HepG2 (cell line): ENCODE measurements at regions not wholly inside any gene's neighbourhood (a gene's known extent, or its start where the extent isn't known, plus 50 kb on each side); places are given as distances from the start of the nearest gene placed in this dataset.

Source experiments
- ATAC-seq: fragments of 200-7000 bp; cut with Tn5 transposase; 3 replicates; pipeline ENCODE4 v1.9.1; 2020; ENCODE audit warnings: mild to moderate bottlenecking, moderate library complexity
- BruUV-seq: library from RNA; stranded (reverse); fragments of 400-500 nt; replicated peaks from 2 replicates; lab custom pipeline; 2021; lab: Mats Ljungman, UMichigan
- CTCF ChIA-PET: fragments of 300-600 bp; formaldehyde crosslinking; extraction: SDS; loops from one replicate; lab custom pipeline; 2021; ENCODE audit warnings: low total read pairs, inconsistent platforms, low intra/inter-chr PET ratio; lab: Yijun Ruan, JAX
- POLR2A ChIA-PET: fragments of 350-600 bp; sonication (Branson Sonifier 250); formaldehyde crosslinking; loops from one replicate; lab custom pipeline; 2020; ENCODE audit warnings: antibody characterized with exemption, inconsistent platforms; lab: Yijun Ruan, JAX
- DNase-seq: peaks from one replicate; pipeline ENCODE4 v3.0.0-alpha.2; 2015; ENCODE audit warnings: low spot score
- FAIRE-seq: peaks from 3 replicates; lab custom pipeline; 2011; peaks lifted over from hg19 to GRCh38; lab: Jason Lieb, UNC
- H2AFZ ChIP-seq: one replicate; pipeline ENCODE4 v1.6.1; 2011; ENCODE audit warnings: low read length, inconsistent platforms
- H3K27ac ChIP-seq: fragments of 300-600 bp; 3 replicates; pipeline ENCODE4 v1.8.0; 2011; ENCODE audit warnings: mixed run types, mild to moderate bottlenecking, mixed read lengths, low read length, inconsistent platforms; ENCODE audit not compliant: insufficient read depth; ENCODE audit errors: extremely low read length
- H3K27me3 ChIP-seq, 2 experiments: fragments of 200-600 bp in 1 of 2; 2 replicates in 1 of 2; 3 replicates in 1 of 2; pipeline versions ENCODE4 v1.6.0 to v1.8.0; 2011; ENCODE audit warnings: low read length in 2 of 2, mild to moderate bottlenecking in 2 of 2, moderate library complexity in 2 of 2, inconsistent platforms in 1 of 2; ENCODE audit not compliant: insufficient read depth in 2 of 2, control insufficient read depth in 1 of 2
- H3K36me3 ChIP-seq, 2 experiments: fragments of 200-600 bp in 1 of 2; replicated peaks in 1 of 2; 2 replicates in 1 of 2; 3 replicates in 1 of 2; pipeline versions ENCODE4 v1.5.1 to v1.8.0; 2011; ENCODE audit warnings: low read length in 2 of 2, inconsistent platforms in 1 of 2; ENCODE audit not compliant: insufficient read depth in 2 of 2, control insufficient read depth in 1 of 2
- H3K4me1 ChIP-seq: 2 replicates; pipeline ENCODE4 v1.5.1; 2012; ENCODE audit warnings: low read length, inconsistent platforms; ENCODE audit not compliant: insufficient read depth
- H3K4me2 ChIP-seq: 2 replicates; pipeline ENCODE4 v1.6.0; 2011; ENCODE audit warnings: low read depth, low read length, inconsistent platforms
- H3K4me3 ChIP-seq, 3 experiments: fragments of 200-600 bp in 1 of 3; sonication (generic), shearing (Covaris generic) in 1 of 3; replicated peaks in 1 of 3; 2 replicates each; pipeline ENCODE4 v1.5.1; 2011 to 2016; ENCODE audit warnings: low read length in 3 of 3, inconsistent platforms in 2 of 3, low read depth in 2 of 3, mild to moderate bottlenecking in 2 of 3, control low read depth in 1 of 3, mixed read lengths in 1 of 3; ENCODE audit not compliant: insufficient read depth in 1 of 3
- H3K79me2 ChIP-seq: one replicate; pipeline ENCODE4 v1.6.1; 2011; ENCODE audit warnings: low read length, inconsistent platforms; ENCODE audit not compliant: insufficient read depth
- H3K9ac ChIP-seq: 2 replicates; pipeline ENCODE4 v1.6.0; 2011; ENCODE audit warnings: mild to moderate bottlenecking, low read depth, low read length, inconsistent platforms; ENCODE audit not compliant: insufficient read depth
- H3K9me3 ChIP-seq: 2 replicates; pipeline ENCODE4 v1.5.1; 2012; ENCODE audit warnings: mild to moderate bottlenecking, low read length
- H4K20me1 ChIP-seq: 2 replicates; pipeline ENCODE4 v1.6.0; 2011; ENCODE audit warnings: inconsistent platforms, mild to moderate bottlenecking, low read length, moderate library complexity; ENCODE audit not compliant: insufficient read depth
- ARNT ChIP-seq: fragments of 450-650 bp; IDR thresholded peaks from 2 replicates; pipeline ENCODE4 v1.6.1; 2017
- ARNTL ChIP-seq: sonication (generic); formaldehyde crosslinking; IDR thresholded peaks from 2 replicates; pipeline ENCODE4 v1.4.0; 2020; ENCODE audit warnings: mild to moderate bottlenecking, missing genetic modification reagents
- FOXJ3 ChIP-seq: sonication (generic); formaldehyde crosslinking; IDR thresholded peaks from 2 replicates; pipeline ENCODE4 v1.4.0; 2020; ENCODE audit warnings: missing genetic modification reagents, mild to moderate bottlenecking, borderline replicate concordance
- HDAC6 ChIP-seq: fragments of 200-600 bp; sonication (generic); IDR thresholded peaks from 2 replicates; pipeline ENCODE4 v1.7.0; 2017; ENCODE audit warnings: mild to moderate bottlenecking, antibody characterized with exemption, low read length, low read depth
- KLF15 ChIP-seq: sonication (generic); formaldehyde crosslinking; IDR thresholded peaks from 2 replicates; pipeline ENCODE4 v1.8.1; 2023; ENCODE audit warnings: borderline replicate concordance, mild to moderate bottlenecking, inconsistent platforms, missing genetic modification reagents, mixed read lengths
- PHF21A ChIP-seq: sonication (generic); formaldehyde crosslinking; IDR thresholded peaks from 2 replicates; pipeline ENCODE4 v1.5.0; 2020; ENCODE audit warnings: mild to moderate bottlenecking, missing genetic modification reagents
- SMAD1 ChIP-seq: sonication (generic); formaldehyde crosslinking; IDR thresholded peaks from 2 replicates; pipeline ENCODE4 v1.4.0; 2020; ENCODE audit warnings: missing genetic modification reagents, low read depth, mild to moderate bottlenecking, borderline replicate concordance
- SNRNP70 ChIP-seq: fragments of 200-400 bp; formaldehyde crosslinking; IDR thresholded peaks from 2 replicates; pipeline ENCODE4 v1.6.1; 2017; ENCODE audit warnings: mild to moderate bottlenecking, low read depth, low read length, moderate library complexity
- SOX5 ChIP-seq: IDR thresholded peaks from 2 replicates; pipeline ENCODE4 v1.6.1; 2016; ENCODE audit warnings: borderline replicate concordance
- ZNF136 ChIP-seq: sonication (generic); formaldehyde crosslinking; IDR thresholded peaks from 2 replicates; pipeline ENCODE4 v1.8.1; 2022; ENCODE audit warnings: low read depth, mild to moderate bottlenecking, moderate library complexity, missing genetic modification reagents
- ZNF207 ChIP-seq: fragments of 450-650 bp; IDR thresholded peaks from 2 replicates; pipeline ENCODE4 v1.6.1; 2016; ENCODE audit warnings: antibody characterized with exemption, borderline replicate concordance
- ZNF292 ChIP-seq: sonication (generic); formaldehyde crosslinking; IDR thresholded peaks from 2 replicates; pipeline ENCODE4 v1.8.1; 2022; ENCODE audit warnings: mild to moderate bottlenecking, low read depth, missing genetic modification reagents, borderline replicate concordance
- ZNF382 ChIP-seq: sonication (generic); formaldehyde crosslinking; IDR thresholded peaks from 2 replicates; pipeline ENCODE4 v1.5.0; 2020; ENCODE audit warnings: missing genetic modification reagents, mild to moderate bottlenecking, borderline replicate concordance
- ZNF720 ChIP-seq: sonication (generic); formaldehyde crosslinking; IDR thresholded peaks from 2 replicates; pipeline ENCODE4 v1.4.0; 2020; ENCODE audit warnings: missing genetic modification reagents
- ZZZ3 ChIP-seq: sonication (generic); formaldehyde crosslinking; IDR thresholded peaks from 2 replicates; pipeline ENCODE4 v1.4.0; 2020; ENCODE audit warnings: missing genetic modification reagents, mild to moderate bottlenecking, borderline replicate concordance
- whole genome bisulfite sequencing: methylation state at CpG from one replicate; pipeline ENCODE4 v1.1.6; 2017; ENCODE audit warnings: low lambda C conversion rate; 5-methylcytosine and 5-hydroxymethylcytosine counted together
- in situ Hi-C: cut with HindIII; loops from 2 replicates; pipeline ENCODE4 v1.10.0; 2017; ENCODE audit warnings: low pct_unique_long_range_greater_than_20kb; ENCODE audit not compliant: extremely low pct_ligation_motif_present
- intact Hi-C: fragments of 100-400 bp; cut with micrococcal nuclease; formaldehyde crosslinking; loops from one replicate; pipeline ENCODE4 v1.10.0; 2022; ENCODE audit not compliant: unreplicated experiment
- TF ChIP-seq, protein P1 (sequence below): sonication (generic); formaldehyde crosslinking; IDR thresholded peaks from 2 replicates; pipeline ENCODE4 v1.4.0; 2020; ENCODE audit warnings: mild to moderate bottlenecking, missing genetic modification reagents, borderline replicate concordance

DNA sequence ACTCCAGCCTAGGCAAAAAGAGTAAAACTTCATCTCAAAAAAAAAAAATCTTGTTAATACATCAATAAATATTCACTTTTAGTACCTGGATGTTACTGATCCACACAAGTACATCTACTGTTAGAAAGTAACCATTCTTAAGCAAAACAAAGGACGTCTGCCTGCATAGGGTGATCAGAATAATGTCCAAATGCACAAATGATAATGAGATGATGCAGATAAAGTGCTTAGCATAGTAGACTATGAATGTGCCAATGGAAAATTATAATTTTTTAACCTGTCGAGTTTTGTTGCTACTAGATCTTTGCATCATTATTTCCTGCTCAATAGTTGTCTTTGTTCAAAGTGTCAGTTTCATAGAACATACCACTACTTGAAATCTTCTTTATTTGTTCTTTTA, 109.6 kb upstream of the IMMP2L start:
- no TSS peak for BruUV-seq
- ChIA-PET CTCF (no interaction called here), POLR2A (no interaction called here)
- H3K79me2 ChIP-seq = no peaks in the 10 kb centered on the region
- no peaks in the 10 kb centered on the region for H3K36me3 ChIP-seq
- in situ Hi-C loops = no loop called here
- H4K20me1 ChIP-seq = no peaks in the 10 kb centered on the region
- H3K9me3 ChIP-seq = no peaks in the 10 kb centered on the region
- no peak overlapping the region for H3K4me3 ChIP-seq
- WGBS = 17% methylated on average over 2 of the region's 2 CpGs
- H3K4me1 ChIP-seq = no peaks in the 10 kb centered on the region
- ATAC-seq (no peak), FAIRE-seq (no peak), DNase-seq (no peak)
- H3K27me3 ChIP-seq = peaks cover 0 to 7% of the 10 kb centered on the region in 2 experiments; a peak in 1 of 5 replicates
- intact Hi-C loops = no loop called here
- H2AFZ ChIP-seq = no peak overlapping the region
- no peak for TF ChIP-seq FOXJ3 (CRISPR knock-in tag)
- TF ChIP-seq SNRNP70 = no peak
- no peak for TF ChIP-seq ARNT
- TF ChIP-seq ZNF207 = no peak
- TF ChIP-seq SMAD1 (CRISPR knock-in tag) = no peak
- H3K9ac ChIP-seq = no peak overlapping the region
- no peak overlapping the region for H3K4me2 ChIP-seq
- no peak overlapping the region for H3K27ac ChIP-seq

DNA sequence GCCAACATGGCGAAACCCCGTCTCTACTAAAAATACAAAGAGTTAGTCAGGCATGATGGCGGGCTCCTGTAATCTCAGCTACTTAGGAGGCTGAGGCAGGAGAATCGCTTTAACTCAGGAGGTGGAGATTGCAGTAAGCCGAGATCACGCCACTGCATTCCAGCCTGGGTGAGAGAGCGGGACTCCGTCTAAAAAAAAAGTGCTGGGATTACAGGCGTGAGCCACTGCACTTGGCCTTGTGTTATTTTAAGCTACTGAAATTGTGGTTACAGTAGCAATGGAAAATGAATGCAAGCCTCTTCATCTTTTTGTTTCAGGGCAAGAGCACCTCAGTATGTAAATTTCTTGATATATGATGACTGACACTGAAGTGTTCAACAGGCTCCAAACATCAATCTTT, 106.4 kb upstream of the IMMP2L start:
- DNase-seq (no peak), FAIRE-seq (no peak), ATAC-seq (no peak)
- Histone ChIP-seq H2AFZ (no peak overlapping the region), H3K9ac (no peak overlapping the region), H3K4me2 (no peak overlapping the region), H3K4me1 (no peaks in the 10 kb centered on the region), H3K4me3 (no peak overlapping the region), H3K36me3 (no peaks in the 10 kb centered on the region), H3K9me3 (no peaks in the 10 kb centered on the region), H3K79me2 (no peaks in the 10 kb centered on the region), H4K20me1 (no peaks in the 10 kb centered on the region), H3K27me3 (peaks cover 0 to 7% of the 10 kb centered on the region in 2 experiments; a peak in 1 of 5 replicates), H3K27ac (no peak overlapping the region)
- BruUV-seq = no TSS peak
- WGBS = 48% methylated on average over 9 of the region's 9 CpGs
- ChIA-PET POLR2A (no interaction called here), CTCF (no interaction called here)
- in situ Hi-C loops = no loop called here
- intact Hi-C loops = no loop called here
- TF ChIP-seq ZNF720 (CRISPR knock-in tag) = no peak
- TF ChIP-seq, protein P1, sequence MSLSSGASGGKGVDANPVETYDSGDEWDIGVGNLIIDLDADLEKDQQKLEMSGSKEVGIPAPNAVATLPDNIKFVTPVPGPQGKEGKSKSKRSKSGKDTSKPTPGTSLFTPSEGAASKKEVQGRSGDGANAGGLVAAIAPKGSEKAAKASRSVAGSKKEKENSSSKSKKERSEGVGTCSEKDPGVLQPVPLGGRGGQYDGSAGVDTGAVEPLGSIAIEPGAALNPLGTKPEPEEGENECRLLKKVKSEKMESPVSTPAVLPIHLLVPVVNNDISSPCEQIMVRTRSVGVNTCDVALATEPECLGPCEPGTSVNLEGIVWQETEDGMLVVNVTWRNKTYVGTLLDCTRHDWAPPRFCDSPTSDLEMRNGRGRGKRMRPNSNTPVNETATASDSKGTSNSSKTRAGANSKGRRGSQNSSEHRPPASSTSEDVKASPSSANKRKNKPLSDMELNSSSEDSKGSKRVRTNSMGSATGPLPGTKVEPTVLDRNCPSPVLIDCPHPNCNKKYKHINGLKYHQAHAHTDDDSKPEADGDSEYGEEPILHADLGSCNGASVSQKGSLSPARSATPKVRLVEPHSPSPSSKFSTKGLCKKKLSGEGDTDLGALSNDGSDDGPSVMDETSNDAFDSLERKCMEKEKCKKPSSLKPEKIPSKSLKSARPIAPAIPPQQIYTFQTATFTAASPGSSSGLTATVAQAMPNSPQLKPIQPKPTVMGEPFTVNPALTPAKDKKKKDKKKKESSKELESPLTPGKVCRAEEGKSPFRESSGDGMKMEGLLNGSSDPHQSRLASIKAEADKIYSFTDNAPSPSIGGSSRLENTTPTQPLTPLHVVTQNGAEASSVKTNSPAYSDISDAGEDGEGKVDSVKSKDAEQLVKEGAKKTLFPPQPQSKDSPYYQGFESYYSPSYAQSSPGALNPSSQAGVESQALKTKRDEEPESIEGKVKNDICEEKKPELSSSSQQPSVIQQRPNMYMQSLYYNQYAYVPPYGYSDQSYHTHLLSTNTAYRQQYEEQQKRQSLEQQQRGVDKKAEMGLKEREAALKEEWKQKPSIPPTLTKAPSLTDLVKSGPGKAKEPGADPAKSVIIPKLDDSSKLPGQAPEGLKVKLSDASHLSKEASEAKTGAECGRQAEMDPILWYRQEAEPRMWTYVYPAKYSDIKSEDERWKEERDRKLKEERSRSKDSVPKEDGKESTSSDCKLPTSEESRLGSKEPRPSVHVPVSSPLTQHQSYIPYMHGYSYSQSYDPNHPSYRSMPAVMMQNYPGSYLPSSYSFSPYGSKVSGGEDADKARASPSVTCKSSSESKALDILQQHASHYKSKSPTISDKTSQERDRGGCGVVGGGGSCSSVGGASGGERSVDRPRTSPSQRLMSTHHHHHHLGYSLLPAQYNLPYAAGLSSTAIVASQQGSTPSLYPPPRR (CRISPR knock-in tag) = no peak
- TF ChIP-seq ZNF136 (CRISPR knock-in tag) = no peak
- TF ChIP-seq ZNF292 = no peak
- no peak for TF ChIP-seq PHF21A (CRISPR knock-in tag)
- TF ChIP-seq HDAC6 = no peak
- TF ChIP-seq SOX5 (CRISPR knock-in tag) = no peak
- no peak for TF ChIP-seq ARNTL (CRISPR knock-in tag)
- no peak for TF ChIP-seq ZNF382
- TF ChIP-seq ZZZ3 (CRISPR knock-in tag) = no peak
- TF ChIP-seq KLF15 (CRISPR knock-in tag) = no peak
